Choroid plexus epithelial cell (primary cell): ENCODE measurements at regions not wholly inside any gene's neighbourhood (a gene's known extent, or its start where the extent isn't known, plus 50 kb on each side); places are given as distances from the start of the nearest gene placed in this dataset.

Source experiments
- DNase-seq: peaks from one replicate; pipeline ENCODE4 v3.0.0-alpha.2; 2010; ENCODE audit warnings: low read depth
- H3K4me3 ChIP-seq: 2 replicates; pipeline ENCODE4 v1.5.1; 2011; ENCODE audit warnings: low read depth, mild to moderate bottlenecking, control low read depth, low read length, moderate library complexity
- TF ChIP-seq, protein P1 (sequence below): conservative IDR thresholded peaks from 2 replicates; pipeline ENCODE4 v1.5.1; 2011; ENCODE audit warnings: low read depth, mild to moderate bottlenecking, control low read depth, inconsistent platforms, low read length, moderate library complexity

DNA sequence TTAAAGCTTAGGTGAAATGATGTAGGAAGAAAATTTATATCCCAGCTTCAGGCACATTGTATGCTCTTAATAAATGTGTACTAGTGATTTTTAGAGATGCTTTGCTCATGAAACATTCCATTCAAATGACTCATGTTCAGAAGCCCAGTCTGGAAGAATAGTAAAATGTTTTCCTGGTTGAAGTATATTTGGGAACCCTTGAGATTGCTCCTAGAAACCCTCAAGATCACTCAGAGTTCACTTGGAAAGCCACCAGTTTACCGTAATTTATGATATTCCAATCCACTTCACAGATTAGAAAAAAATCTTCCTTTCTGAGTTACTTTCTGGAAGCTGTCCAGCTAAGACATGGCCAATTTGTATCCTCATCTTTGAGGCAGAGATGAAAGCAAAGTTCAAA lies 186.4 kb downstream of the SYT10 start:
- TF ChIP-seq, protein P1, sequence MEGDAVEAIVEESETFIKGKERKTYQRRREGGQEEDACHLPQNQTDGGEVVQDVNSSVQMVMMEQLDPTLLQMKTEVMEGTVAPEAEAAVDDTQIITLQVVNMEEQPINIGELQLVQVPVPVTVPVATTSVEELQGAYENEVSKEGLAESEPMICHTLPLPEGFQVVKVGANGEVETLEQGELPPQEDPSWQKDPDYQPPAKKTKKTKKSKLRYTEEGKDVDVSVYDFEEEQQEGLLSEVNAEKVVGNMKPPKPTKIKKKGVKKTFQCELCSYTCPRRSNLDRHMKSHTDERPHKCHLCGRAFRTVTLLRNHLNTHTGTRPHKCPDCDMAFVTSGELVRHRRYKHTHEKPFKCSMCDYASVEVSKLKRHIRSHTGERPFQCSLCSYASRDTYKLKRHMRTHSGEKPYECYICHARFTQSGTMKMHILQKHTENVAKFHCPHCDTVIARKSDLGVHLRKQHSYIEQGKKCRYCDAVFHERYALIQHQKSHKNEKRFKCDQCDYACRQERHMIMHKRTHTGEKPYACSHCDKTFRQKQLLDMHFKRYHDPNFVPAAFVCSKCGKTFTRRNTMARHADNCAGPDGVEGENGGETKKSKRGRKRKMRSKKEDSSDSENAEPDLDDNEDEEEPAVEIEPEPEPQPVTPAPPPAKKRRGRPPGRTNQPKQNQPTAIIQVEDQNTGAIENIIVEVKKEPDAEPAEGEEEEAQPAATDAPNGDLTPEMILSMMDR, result no peak
- DNase-seq, result peak; percentile 1
- no peak overlapping the region for H3K4me3 ChIP-seq

DNA sequence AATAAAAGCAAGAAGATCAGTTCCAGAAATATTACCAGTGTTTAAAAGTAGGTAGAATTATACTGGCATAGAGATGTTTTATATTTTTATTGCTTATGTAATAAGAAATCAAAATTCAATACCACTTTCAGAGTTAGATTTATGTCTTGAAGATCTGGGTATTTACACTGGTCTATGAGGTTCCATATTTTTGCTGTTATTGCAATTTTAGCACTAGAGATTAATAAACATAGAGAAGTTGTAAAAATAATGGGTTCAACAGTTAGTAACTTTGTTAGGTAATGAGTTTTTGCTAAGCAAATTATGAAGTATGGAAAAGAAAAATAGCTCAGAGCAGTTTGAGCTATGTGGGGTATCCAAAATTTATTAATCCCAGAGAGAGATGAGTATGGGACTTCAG lies 188.1 kb downstream of the SYT10 start:
- no peak for DNase-seq
- TF ChIP-seq, protein P1, result no peak
- H3K4me3 ChIP-seq, result no peak overlapping the region

DNA sequence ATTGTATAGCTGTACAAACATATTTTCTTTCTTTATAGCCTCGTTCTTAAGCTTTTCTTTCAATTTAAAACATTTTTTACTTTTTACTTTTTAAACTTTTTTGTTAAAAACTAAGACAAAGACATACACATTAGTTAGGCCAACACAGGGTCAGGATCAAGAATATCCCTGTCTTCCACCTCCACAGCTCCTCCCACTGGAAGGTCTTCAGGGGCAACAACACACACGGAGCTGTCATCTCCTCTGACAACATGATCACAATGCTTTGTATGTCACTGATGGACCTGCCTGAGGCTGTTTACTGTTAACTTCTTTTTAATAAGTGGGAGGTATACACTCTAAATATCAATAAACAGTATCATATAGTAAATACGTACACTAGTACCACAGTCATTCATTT lies 191.3 kb downstream of the SYT10 start:
- TF ChIP-seq, protein P1, result no peak
- no peak overlapping the region for H3K4me3 ChIP-seq
- no peak for DNase-seq

DNA sequence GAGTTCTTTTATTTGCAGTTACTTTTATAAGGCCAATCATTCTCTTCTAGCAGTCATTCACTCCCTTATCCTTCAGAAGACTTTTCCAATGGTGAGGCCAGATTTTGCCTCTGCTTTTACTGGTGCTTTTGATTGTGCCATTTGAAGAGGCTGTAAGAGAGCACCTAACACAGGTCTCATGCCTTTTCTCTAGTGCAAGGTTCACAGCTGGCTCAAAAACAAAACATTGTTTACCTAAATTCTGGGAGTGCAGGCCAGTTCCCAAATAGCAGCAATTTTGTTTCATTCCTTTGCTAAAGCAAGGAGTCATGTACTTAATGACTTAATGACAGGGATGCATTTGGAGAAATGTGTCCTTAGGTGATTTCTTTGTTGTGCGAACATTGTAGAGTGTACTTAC lies 192.0 kb downstream of the SYT10 start:
- no peak overlapping the region for H3K4me3 ChIP-seq
- TF ChIP-seq, protein P1, result no peak

DNA sequence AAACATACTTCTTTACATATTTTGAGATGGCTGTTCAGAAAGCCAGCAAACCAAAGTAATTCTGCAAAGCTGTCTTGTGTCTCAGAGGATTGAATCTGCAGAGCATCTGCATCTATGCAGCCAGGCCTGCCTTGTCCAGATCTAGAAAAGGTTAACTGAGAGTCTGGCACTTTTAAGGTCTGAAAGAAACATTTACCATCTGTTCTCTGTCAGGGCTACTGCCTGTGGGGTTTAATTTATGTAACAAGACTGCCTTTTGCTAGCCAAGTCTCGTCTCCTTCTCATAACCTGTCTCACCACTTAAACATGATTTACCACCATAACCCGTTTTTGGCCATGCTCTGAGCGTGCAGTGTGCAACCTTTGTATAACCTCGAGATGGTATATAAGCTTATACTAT lies 194.2 kb downstream of the SYT10 start:
- TF ChIP-seq, protein P1, result no peak
- no peak for DNase-seq
- H3K4me3 ChIP-seq, result no peak overlapping the region

More for the DNA sequence above, 192.0 kb downstream of the SYT10 start:
- no peak for DNase-seq

DNA sequence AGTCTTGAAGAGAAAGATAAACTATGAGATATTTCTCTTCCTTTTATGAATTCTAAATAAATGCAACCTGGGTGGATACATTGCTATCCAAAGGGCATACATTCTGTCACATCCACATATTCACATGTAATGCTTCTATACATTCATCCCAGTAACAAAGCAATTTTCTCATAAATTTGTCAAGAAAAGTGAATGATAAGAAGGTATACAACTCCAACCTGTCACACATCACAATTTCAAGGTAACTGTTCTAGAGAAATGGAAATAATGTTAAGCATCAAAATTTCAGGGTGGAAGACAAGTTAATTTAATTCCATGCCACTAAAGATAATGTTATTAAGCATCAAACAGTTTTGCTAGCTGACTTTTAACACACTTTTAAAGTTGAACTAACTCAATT lies 212.9 kb downstream of the SYT10 start:
- no peak for DNase-seq
- TF ChIP-seq, protein P1, result no peak
- no peak overlapping the region for H3K4me3 ChIP-seq

DNA sequence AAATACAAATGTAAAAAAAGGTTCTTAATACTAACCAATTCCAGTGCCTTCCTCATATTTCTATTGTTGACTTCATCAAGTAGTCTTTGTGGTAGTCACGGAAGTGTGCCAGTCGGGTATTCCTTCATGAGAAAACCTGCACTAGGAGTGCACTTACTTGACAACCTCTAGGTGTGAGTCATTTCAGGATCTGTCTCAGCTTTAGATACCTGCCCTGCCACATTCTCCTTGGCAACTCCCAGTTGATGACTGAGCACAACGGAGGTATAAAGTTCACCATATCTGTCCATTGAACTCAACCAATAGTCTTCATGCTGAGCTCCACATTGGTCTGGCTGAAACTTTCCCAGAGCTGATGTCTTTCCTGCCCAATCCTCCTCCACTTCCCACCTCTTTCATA lies 215.7 kb downstream of the SYT10 start:
- TF ChIP-seq, protein P1, result no peak
- DNase-seq, result no peak
- H3K4me3 ChIP-seq, result no peak overlapping the region
